HEK293T (cell line): ENCODE measurements at regions not wholly inside any gene's neighbourhood (a gene's known extent, or its start where the extent isn't known, plus 50 kb on each side); places are given as distances from the start of the nearest gene placed in this dataset.

Experiments used
- CTCF ChIA-PET: fragments of 350-600 bp; formaldehyde crosslinking; extraction: SDS; loops from one replicate; lab custom pipeline; 2021; ENCODE audit warnings: antibody characterized with exemption, inconsistent platforms; lab: Yijun Ruan, JAX
- POLR2A ChIA-PET: fragments of 350-600 bp; formaldehyde crosslinking; extraction: SDS; loops from one replicate; lab custom pipeline; 2020; ENCODE audit warnings: antibody characterized with exemption, inconsistent platforms; lab: Yijun Ruan, JAX
- DNase-seq: peaks from one replicate; pipeline ENCODE4 v3.0.0; 2012; ENCODE audit warnings: mixed read lengths; ENCODE audit errors: extremely low spot score
- ARNT ChIP-seq: fragments of 450-650 bp; IDR thresholded peaks from 2 replicates; pipeline ENCODE4 v1.6.1; 2017; ENCODE audit warnings: mild to moderate bottlenecking
- BHLHE40 ChIP-seq: fragments of 450-650 bp; IDR thresholded peaks from 2 replicates; pipeline ENCODE4 v1.6.1; 2016; ENCODE audit warnings: mild to moderate bottlenecking, moderate library complexity, borderline replicate concordance
- CTBP1 ChIP-seq: fragments of 450-650 bp; IDR thresholded peaks from 2 replicates; pipeline ENCODE4 v1.6.1; 2016; ENCODE audit warnings: borderline replicate concordance
- ELF4 ChIP-seq: fragments of 450-650 bp; IDR thresholded peaks from 2 replicates; pipeline ENCODE4 v1.6.1; 2017; ENCODE audit warnings: antibody characterized with exemption
- FOXA1 ChIP-seq: fragments of 450-650 bp; IDR thresholded peaks from 2 replicates; pipeline ENCODE4 v1.6.1; 2016; ENCODE audit warnings: mild to moderate bottlenecking
- FOXK2 ChIP-seq: fragments of 450-650 bp; IDR thresholded peaks from 2 replicates; pipeline ENCODE4 v1.6.1; 2016; ENCODE audit warnings: mild to moderate bottlenecking
- FOXM1 ChIP-seq: fragments of 450-650 bp; IDR thresholded peaks from 2 replicates; pipeline ENCODE4 v1.6.1; 2017; ENCODE audit warnings: mild to moderate bottlenecking, borderline replicate concordance
- HDGF ChIP-seq: fragments of 450-650 bp; IDR thresholded peaks from 2 replicates; pipeline ENCODE4 v1.6.1; 2017; ENCODE audit warnings: antibody characterized with exemption, borderline replicate concordance
- L3MBTL2 ChIP-seq: fragments of 450-650 bp; conservative IDR thresholded peaks from 2 replicates; pipeline ENCODE4 v1.6.1; 2016; ENCODE audit warnings: mild to moderate bottlenecking
- LEF1 ChIP-seq: fragments of 450-650 bp; IDR thresholded peaks from 2 replicates; pipeline ENCODE4 v1.6.1; 2017; ENCODE audit warnings: mild to moderate bottlenecking, borderline replicate concordance
- NFRKB ChIP-seq: fragments of 450-650 bp; IDR thresholded peaks from 2 replicates; pipeline ENCODE4 v1.6.1; 2016; ENCODE audit warnings: mild to moderate bottlenecking, moderate library complexity
- PKNOX1 ChIP-seq: fragments of 450-650 bp; IDR thresholded peaks from 2 replicates; pipeline ENCODE4 v1.6.1; 2016
- SP1 ChIP-seq: fragments of 450-650 bp; IDR thresholded peaks from 2 replicates; pipeline ENCODE4 v1.6.1; 2017
- SUZ12 ChIP-seq: fragments of 450-650 bp; IDR thresholded peaks from 2 replicates; pipeline ENCODE4 v1.6.1; 2016; ENCODE audit warnings: mild to moderate bottlenecking
- TARDBP ChIP-seq: fragments of 450-650 bp; IDR thresholded peaks from 2 replicates; pipeline ENCODE4 v1.6.1; 2016
- ZNF384 ChIP-seq: fragments of 450-650 bp; IDR thresholded peaks from 2 replicates; pipeline ENCODE4 v1.6.1; 2016

- TF ChIP-seq TARDBP (no peak), SP1 (no peak), SUZ12 (no peak), FOXA1 (no peak), FOXK2 (no peak), BHLHE40 (no peak)
- ChIA-PET CTCF (interaction anchor here (1.2 to 1.4 kb wide), 2 partner anchors 12 to 111 kb away, joined by 4 to 5 read pairs; no protein-coding TSS in a partner anchor), POLR2A (interaction anchor here (1.5 kb wide), 1 partner anchor 11 kb away, joined by 4 read pairs; no protein-coding TSS in a partner anchor)
- DNase-seq, result no peak
Measured at GRCh38 chr6:12371151-12371550, 81.0 kb downstream of the EDN1 start.

- TF ChIP-seq CTBP1 (no peak), NFRKB (no peak), FOXA1 (no peak), SP1 (no peak), ARNT (no peak)
- ChIA-PET CTCF (interaction anchor here (1.2 to 1.4 kb wide), 2 partner anchors 12 to 111 kb away, joined by 4 to 5 read pairs; no protein-coding TSS in a partner anchor), POLR2A (interaction anchor here (1.5 kb wide), 1 partner anchor 12 kb away, joined by 4 read pairs; no protein-coding TSS in a partner anchor)
- DNase-seq, result no peak
Measured at GRCh38 chr6:12371641-12372146, 81.5 kb downstream of the EDN1 start.

- POLR2A ChIA-PET, result no interaction called here
- CTCF ChIA-PET, result no interaction called here
- TF ChIP-seq ELF4, result no peak
- TF ChIP-seq SP1, result no peak
- no peak for TF ChIP-seq ZNF384
- TF ChIP-seq FOXA1, result no peak
- TF ChIP-seq LEF1, result no peak
- no peak for TF ChIP-seq HDGF
- no peak for DNase-seq
Measured at GRCh38 chr6:12379181-12379580, 89.0 kb downstream of the EDN1 start.

GRCh38 chr6:12381587-12381986, 91.4 kb downstream of the EDN1 start:
- no peak for TF ChIP-seq LEF1
- TF ChIP-seq FOXA1, result no peak
- no peak for DNase-seq
- ChIA-PET CTCF (no interaction called here), POLR2A (no interaction called here)

GRCh38 chr6:12383448-12383847, 93.3 kb downstream of the EDN1 start:
- no peak for TF ChIP-seq ELF4
- no peak for TF ChIP-seq NFRKB
- DNase-seq, result no peak
- CTCF ChIA-PET, result interaction anchor here (1.0 kb wide), 1 partner anchor 23 kb away, joined by 3 read pairs; no protein-coding TSS in a partner anchor
- POLR2A ChIA-PET, result no interaction called here

- ChIA-PET CTCF (no interaction called here), POLR2A (no interaction called here)
- DNase-seq, result no peak
- TF ChIP-seq SP1 (no peak), ELF4 (no peak), FOXA1 (no peak), ZNF384 (no peak)
Measured at GRCh38 chr6:12384357-12384912, 94.3 kb downstream of the EDN1 start.

- POLR2A ChIA-PET, result no interaction called here
- TF ChIP-seq L3MBTL2 (no peak), SUZ12 (no peak)
- no peak for DNase-seq
- CTCF ChIA-PET, result interaction anchor here (0.6 kb wide), 1 partner anchor 92 kb away, joined by 3 read pairs; no protein-coding TSS in a partner anchor
Measured at GRCh38 chr6:12385316-12385715, 95.2 kb downstream of the EDN1 start.

- no peak for DNase-seq
- no peak for TF ChIP-seq NFRKB
- TF ChIP-seq ARNT, result no peak
- TF ChIP-seq FOXA1, result no peak
- TF ChIP-seq ZNF384, result no peak
- no peak for TF ChIP-seq L3MBTL2
- TF ChIP-seq FOXM1, result no peak
- no peak for TF ChIP-seq PKNOX1
- TF ChIP-seq ELF4, result no peak
- no peak for TF ChIP-seq FOXK2
- TF ChIP-seq SUZ12, result no peak
- TF ChIP-seq CTBP1, result no peak
- TF ChIP-seq TARDBP, result no peak
- ChIA-PET POLR2A (no interaction called here), CTCF (no interaction called here)
Measured at GRCh38 chr6:12386816-12387215, 96.7 kb downstream of the EDN1 start.

GRCh38 chr6:12391472-12391871, 101.3 kb downstream of the EDN1 start:
- POLR2A ChIA-PET, result no interaction called here
- no peak for DNase-seq
- CTCF ChIA-PET, result no interaction called here
- TF ChIP-seq FOXK2 (no peak), ZNF384 (no peak), FOXA1 (no peak), HDGF (no peak), L3MBTL2 (no peak), CTBP1 (no peak)
